ENCODE measurements at regions not wholly inside any gene's neighbourhood (a gene's known extent, or its start where the extent isn't known, plus 50 kb on each side); places are given as distances from the start of the nearest gene placed in this dataset.

DNA sequence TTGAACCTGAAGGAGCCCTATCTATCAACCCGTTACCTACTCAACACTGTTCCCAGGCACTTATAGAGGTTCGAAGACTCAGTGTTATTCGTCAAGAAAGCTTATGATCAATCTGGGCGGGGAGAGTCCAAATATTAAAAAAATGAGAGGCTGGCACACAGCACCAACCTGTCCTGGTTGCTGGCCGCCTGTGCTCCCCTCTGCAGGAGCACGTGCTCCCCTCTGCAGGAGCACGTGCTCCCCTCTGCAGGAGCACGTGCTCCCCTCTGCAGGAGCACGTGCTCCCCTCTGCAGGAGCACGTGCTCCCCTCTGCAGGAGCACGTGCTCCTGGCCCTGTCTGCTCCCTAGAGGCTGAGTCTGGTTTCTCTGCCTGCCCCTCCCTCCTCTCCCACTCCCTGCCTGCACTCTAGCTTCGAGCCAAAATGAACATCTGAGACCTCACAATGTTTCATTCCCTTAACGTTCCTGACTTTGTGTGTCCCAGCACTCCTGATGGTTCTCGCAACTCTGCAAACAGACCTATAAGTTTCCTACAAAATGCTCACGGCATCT is 614.0 kb upstream of the ID2 start:
- Histone ChIP-seq H3K27ac (no peak overlapping the region), H3K36me3 (replicated peaks in 1 of 2) (no peaks in the 10 kb centered on the region), H3K9me3 (replicated peaks in 1 of 3) (no peaks in the 10 kb centered on the region), H3K4me3 (no peak overlapping the region), H3K4me1 (replicated peaks in 1 of 2) (no peaks in the 10 kb centered on the region), H3K27me3 (no peaks in the 10 kb centered on the region)
- DNase-seq, result no peak
- no peak for TF ChIP-seq POLR2A (IDR thresholded peaks at IDR 0.05)
- TF ChIP-seq CTCF (IDR thresholded peaks at IDR 0.05), result no peak
- whole genome bisulfite sequencing, 4 donors, result 89 to 92% (median 90%) methylated on average over 13 to 15 of the region's 15 CpGs
- intact Hi-C loops (cut with DNase I), result no loop called here

- H3K4me3 ChIP-seq, result no peak overlapping the region
- no peak for DNase-seq
- intact Hi-C loops (cut with DNase I), result no loop called here
- TF ChIP-seq CTCF (IDR thresholded peaks at IDR 0.05), result no peak
- TF ChIP-seq POLR2A (IDR thresholded peaks at IDR 0.05), result no peak
- no peak overlapping the region for H3K27ac ChIP-seq
- H3K4me1 ChIP-seq (replicated peaks in 1 of 2), result no peaks in the 10 kb centered on the region
- no peaks in the 10 kb centered on the region for H3K36me3 ChIP-seq (replicated peaks in 1 of 2)
- no peaks in the 10 kb centered on the region for H3K9me3 ChIP-seq (replicated peaks in 1 of 3)
- no peaks in the 10 kb centered on the region for H3K27me3 ChIP-seq
- WGBS, 4 donors, result 67 to 79% (median 78%) methylated on average over 1 of the region's 1 CpG
Observed at GRCh38 chr2:8072907-8073306, 608.9 kb upstream of the ID2 start.

- H3K27ac ChIP-seq, result no peak overlapping the region
- TF ChIP-seq POLR2A (IDR thresholded peaks at IDR 0.05) (no peak), CTCF (IDR thresholded peaks at IDR 0.05) (no peak)
- intact Hi-C loops (cut with DNase I), result no loop called here
- no peaks in the 10 kb centered on the region for H3K36me3 ChIP-seq (replicated peaks in 1 of 2)
- no peaks in the 10 kb centered on the region for H3K9me3 ChIP-seq (replicated peaks in 1 of 3)
- H3K27me3 ChIP-seq, result no peaks in the 10 kb centered on the region
- no peak for DNase-seq
- no peaks in the 10 kb centered on the region for H3K4me1 ChIP-seq (replicated peaks in 1 of 2)
- no peak overlapping the region for H3K4me3 ChIP-seq
- WGBS, 4 donors, result 83 to 94% (median 91%) methylated on average over 7 of the region's 7 CpGs
Observed at GRCh38 chr2:8073916-8074315, 607.9 kb upstream of the ID2 start.

GRCh38 chr2:8076448-8077342 is 605.2 kb upstream of the ID2 start:
- no peak for DNase-seq
- H3K27me3 ChIP-seq, result no peaks in the 10 kb centered on the region
- no peak overlapping the region for H3K4me3 ChIP-seq
- WGBS, 4 donors, result 74 to 82% (median 79%) methylated on average over 6 of the region's 6 CpGs
- H3K9me3 ChIP-seq (replicated peaks in 1 of 3), result no peaks in the 10 kb centered on the region
- no peaks in the 10 kb centered on the region for H3K36me3 ChIP-seq (replicated peaks in 1 of 2)
- no peak for TF ChIP-seq CTCF (IDR thresholded peaks at IDR 0.05)
- no peak for TF ChIP-seq POLR2A (IDR thresholded peaks at IDR 0.05)
- H3K4me1 ChIP-seq (replicated peaks in 1 of 2), result no peaks in the 10 kb centered on the region
- intact Hi-C loops (cut with DNase I), result no loop called here
- H3K27ac ChIP-seq, result no peak overlapping the region

All from adrenal gland (tissue), 9 donors.